Thyroid gland (tissue), 4 donors: ENCODE measurements at regions not wholly inside any gene's neighbourhood (a gene's known extent, or its start where the extent isn't known, plus 50 kb on each side); places are given as distances from the start of the nearest gene placed in this dataset.

Source experiments
- DNase-seq, 2 donors: peaks; one replicate each; pipeline ENCODE4 v3.0.0-alpha.2; 2019
- H3K27ac ChIP-seq, 3 donors: fragments of 200-600 bp; sonication (generic); 1 replicate in 2 of 3; 2 replicates in 1 of 3; pipeline ENCODE4 v1.5.1; 2016 to 2019; ENCODE audit warnings: mild to moderate bottlenecking in 1 of 3, moderate library complexity in 1 of 3
- H3K27me3 ChIP-seq: fragments of 200-600 bp; sonication (generic); one replicate; pipeline ENCODE4 v1.5.1; 2019
- H3K36me3 ChIP-seq, 2 donors: fragments of 200-600 bp; sonication (generic); one replicate each; pipeline ENCODE4 v1.5.1; 2016 to 2019
- H3K4me1 ChIP-seq, 2 donors: fragments of 200-600 bp; sonication (generic); one replicate each; pipeline ENCODE4 v1.5.1; 2017 to 2019
- H3K4me3 ChIP-seq, 3 donors: fragments of 200-600 bp; sonication (generic); replicated peaks in 1 of 3; 1 replicate in 2 of 3; 2 replicates in 1 of 3; pipeline ENCODE4 v1.5.1; 2016; ENCODE audit warnings: mild to moderate bottlenecking in 1 of 3
- H3K9me3 ChIP-seq: fragments of 200-600 bp; sonication (generic); one replicate; pipeline ENCODE4 v1.5.1; 2017
- CTCF ChIP-seq, 6 experiments: fragments of 200-600 bp in 3 of 6; fragments of 450-650 bp in 3 of 6; sonication (generic) in 3 of 6; IDR thresholded peaks; one replicate each; pipeline ENCODE4 v1.5.1; 2016 to 2019; ENCODE audit warnings: antibody characterized with exemption in 6 of 6, mild to moderate bottlenecking in 2 of 6, inconsistent platforms in 1 of 6, moderate library complexity in 1 of 6
- POLR2A ChIP-seq, 2 donors: fragments of 450-650 bp; IDR thresholded peaks; one replicate each; pipeline ENCODE4 v1.6.1; 2017; ENCODE audit warnings: antibody characterized with exemption in 2 of 2, mild to moderate bottlenecking in 2 of 2, moderate library complexity in 1 of 2
- WGBS, 2 donors: methylation state at CpG; one replicate each; pipeline ENCODE4 v1.1.5; 2017; 5-methylcytosine and 5-hydroxymethylcytosine counted together
- intact Hi-C: fragments of 100-400 bp; cut with DNase I; formaldehyde crosslinking; loops from one replicate; pipeline ENCODE4 v1.15.1; 2023

GRCh38 chr5:112648264-112648663 is 89.4 kb upstream of the APC start:
- Histone ChIP-seq H3K27ac (no peak overlapping the region), H3K36me3 (no peaks in the 10 kb centered on the region), H3K27me3 (no peaks in the 10 kb centered on the region), H3K4me1 (no peaks in the 10 kb centered on the region), H3K4me3 (no peak overlapping the region), H3K9me3 (no peaks in the 10 kb centered on the region)
- intact Hi-C loops = no loop called here
- TF ChIP-seq CTCF (IDR thresholded peaks at IDR 0.05) (no peak), POLR2A (IDR thresholded peaks at IDR 0.05) (no peak)
- DNase-seq = no peak
- WGBS, 2 donors = 82 to 87% methylated on average over 1 of the region's 1 CpG

GRCh38 chr5:112649882-112650281 is 87.8 kb upstream of the APC start:
- Histone ChIP-seq H3K9me3 (no peaks in the 10 kb centered on the region), H3K4me1 (no peaks in the 10 kb centered on the region), H3K36me3 (no peaks in the 10 kb centered on the region), H3K4me3 (no peak overlapping the region), H3K27me3 (no peaks in the 10 kb centered on the region), H3K27ac (no peak overlapping the region)
- TF ChIP-seq CTCF (IDR thresholded peaks at IDR 0.05) = no peak
- TF ChIP-seq POLR2A (IDR thresholded peaks at IDR 0.05) = no peak
- WGBS, 2 donors = 33 to 44% methylated on average over 6 of the region's 6 CpGs
- intact Hi-C loops = no loop called here
- DNase-seq = peak; percentile 22 to 31

- Histone ChIP-seq H3K36me3 (no peaks in the 10 kb centered on the region), H3K27ac (no peak overlapping the region), H3K9me3 (no peaks in the 10 kb centered on the region), H3K27me3 (no peaks in the 10 kb centered on the region), H3K4me3 (no peak overlapping the region), H3K4me1 (no peaks in the 10 kb centered on the region)
- intact Hi-C loops = no loop called here
- DNase-seq = no peak
- TF ChIP-seq POLR2A (IDR thresholded peaks at IDR 0.05) = no peak
- TF ChIP-seq CTCF (IDR thresholded peaks at IDR 0.05) = no peak
- WGBS, 2 donors = 82% methylated on average over 5 of the region's 5 CpGs
Measured at GRCh38 chr5:112653638-112654205, 84.0 kb upstream of the APC start.

GRCh38 chr5:112655513-112655912 is 82.2 kb upstream of the APC start:
- intact Hi-C loops = no loop called here
- no peak overlapping the region for H3K4me3 ChIP-seq
- no peaks in the 10 kb centered on the region for H3K27me3 ChIP-seq
- no peaks in the 10 kb centered on the region for H3K4me1 ChIP-seq
- no peaks in the 10 kb centered on the region for H3K9me3 ChIP-seq
- WGBS, 2 donors = 87 to 97% methylated on average over 6 of the region's 6 CpGs
- no peak for DNase-seq
- H3K36me3 ChIP-seq = no peaks in the 10 kb centered on the region
- no peak for TF ChIP-seq POLR2A (IDR thresholded peaks at IDR 0.05)
- no peak for TF ChIP-seq CTCF (IDR thresholded peaks at IDR 0.05)
- no peak overlapping the region for H3K27ac ChIP-seq

GRCh38 chr5:112656451-112656850 is 81.2 kb upstream of the APC start:
- intact Hi-C loops = no loop called here
- H3K27ac ChIP-seq = no peak overlapping the region
- no peak for DNase-seq
- no peaks in the 10 kb centered on the region for H3K27me3 ChIP-seq
- TF ChIP-seq POLR2A (IDR thresholded peaks at IDR 0.05) = no peak
- no peak for TF ChIP-seq CTCF (IDR thresholded peaks at IDR 0.05)
- no peaks in the 10 kb centered on the region for H3K36me3 ChIP-seq
- WGBS, 2 donors = 86% methylated on average over 2 of the region's 2 CpGs
- H3K4me3 ChIP-seq = no peak overlapping the region
- no peaks in the 10 kb centered on the region for H3K4me1 ChIP-seq
- H3K9me3 ChIP-seq = no peaks in the 10 kb centered on the region
